LNCaP clone FGC (cell line): ENCODE measurements at regions not wholly inside any gene's neighbourhood (a gene's known extent, or its start where the extent isn't known, plus 50 kb on each side); places are given as distances from the start of the nearest gene placed in this dataset.

Experiments
- DNase-seq: peaks from one replicate; pipeline ENCODE4 v3.0.0-alpha.2; 2011; ENCODE audit warnings: low read depth
- H3K4me3 ChIP-seq: 2 replicates; pipeline ENCODE4 v1.5.1; 2011; ENCODE audit warnings: mild to moderate bottlenecking, low read depth, low read length, control low read depth
- TF ChIP-seq, protein P1 (sequence below): IDR thresholded peaks from 2 replicates; pipeline ENCODE4 v1.5.1; 2012; ENCODE audit warnings: mild to moderate bottlenecking; ENCODE audit not compliant: control insufficient read depth, insufficient read depth; ENCODE audit errors: extremely low read depth

DNA sequence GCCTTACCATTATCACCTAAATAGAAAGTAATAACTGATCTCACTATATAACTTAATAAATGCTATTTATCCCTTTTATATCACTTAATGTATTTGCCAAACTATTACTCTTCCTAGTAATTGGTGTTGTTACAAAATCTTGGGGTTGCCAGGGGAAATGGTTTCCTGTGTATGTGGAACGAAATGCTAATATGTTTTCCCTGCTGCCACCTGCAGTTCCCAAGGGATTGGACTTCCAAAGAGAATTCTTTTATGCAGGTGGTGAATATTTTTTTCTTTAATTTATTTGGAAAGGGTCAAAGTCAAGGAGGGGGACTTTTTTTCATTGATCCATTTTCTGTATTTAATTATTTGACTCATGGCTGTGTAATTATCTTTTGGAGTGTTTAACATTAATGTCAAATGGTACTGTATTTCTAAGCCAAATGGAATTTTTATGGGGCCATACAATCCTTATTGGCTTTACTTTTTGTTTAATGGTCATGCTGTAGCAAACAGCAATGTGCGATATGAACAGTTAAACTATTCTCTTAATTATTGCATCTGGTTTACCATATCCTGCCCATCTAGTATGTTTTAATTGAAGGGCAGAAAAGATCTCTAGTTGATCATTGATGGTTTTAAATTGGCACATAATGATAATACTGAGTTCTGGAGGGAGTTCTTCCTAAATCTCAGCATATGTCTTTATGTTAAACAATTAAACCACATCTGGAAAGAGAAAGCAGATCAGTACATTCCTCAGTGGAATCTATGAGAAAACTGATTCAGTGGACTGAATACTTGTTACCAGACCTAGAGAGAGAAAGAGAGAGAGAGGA is 486.3 kb downstream of the TTLL7 start:
- TF ChIP-seq, protein P1, sequence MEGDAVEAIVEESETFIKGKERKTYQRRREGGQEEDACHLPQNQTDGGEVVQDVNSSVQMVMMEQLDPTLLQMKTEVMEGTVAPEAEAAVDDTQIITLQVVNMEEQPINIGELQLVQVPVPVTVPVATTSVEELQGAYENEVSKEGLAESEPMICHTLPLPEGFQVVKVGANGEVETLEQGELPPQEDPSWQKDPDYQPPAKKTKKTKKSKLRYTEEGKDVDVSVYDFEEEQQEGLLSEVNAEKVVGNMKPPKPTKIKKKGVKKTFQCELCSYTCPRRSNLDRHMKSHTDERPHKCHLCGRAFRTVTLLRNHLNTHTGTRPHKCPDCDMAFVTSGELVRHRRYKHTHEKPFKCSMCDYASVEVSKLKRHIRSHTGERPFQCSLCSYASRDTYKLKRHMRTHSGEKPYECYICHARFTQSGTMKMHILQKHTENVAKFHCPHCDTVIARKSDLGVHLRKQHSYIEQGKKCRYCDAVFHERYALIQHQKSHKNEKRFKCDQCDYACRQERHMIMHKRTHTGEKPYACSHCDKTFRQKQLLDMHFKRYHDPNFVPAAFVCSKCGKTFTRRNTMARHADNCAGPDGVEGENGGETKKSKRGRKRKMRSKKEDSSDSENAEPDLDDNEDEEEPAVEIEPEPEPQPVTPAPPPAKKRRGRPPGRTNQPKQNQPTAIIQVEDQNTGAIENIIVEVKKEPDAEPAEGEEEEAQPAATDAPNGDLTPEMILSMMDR = no peak
- DNase-seq = no peak
- no peak overlapping the region for H3K4me3 ChIP-seq

DNA sequence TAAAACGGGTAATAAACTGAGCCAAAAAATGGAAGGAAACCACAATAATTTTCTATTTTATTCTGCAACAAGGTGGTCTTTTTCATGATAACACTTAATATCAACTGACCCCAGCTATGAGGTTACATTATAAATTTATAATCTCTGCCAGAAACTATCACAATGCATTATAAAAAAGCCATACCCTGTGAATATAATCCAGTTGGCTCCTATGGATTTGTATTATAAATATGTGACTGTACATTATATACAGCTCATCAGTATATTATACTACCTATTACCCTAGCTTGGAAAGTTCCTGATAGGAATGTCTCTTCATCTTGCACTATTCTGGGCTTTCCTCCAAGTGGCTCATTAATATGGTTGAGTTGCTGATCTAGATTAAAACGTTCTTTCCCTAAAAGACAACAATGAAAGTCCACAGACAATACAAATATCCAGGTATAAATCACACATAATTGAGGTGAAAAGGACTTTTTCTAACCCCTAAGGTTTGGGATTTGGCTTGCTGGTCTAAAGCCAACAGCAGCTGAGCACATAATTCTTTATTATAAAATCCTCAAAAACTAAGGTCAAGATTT is 487.7 kb downstream of the TTLL7 start:
- no peak overlapping the region for H3K4me3 ChIP-seq
- TF ChIP-seq, protein P1 = no peak
- DNase-seq = peak; percentile 83

DNA sequence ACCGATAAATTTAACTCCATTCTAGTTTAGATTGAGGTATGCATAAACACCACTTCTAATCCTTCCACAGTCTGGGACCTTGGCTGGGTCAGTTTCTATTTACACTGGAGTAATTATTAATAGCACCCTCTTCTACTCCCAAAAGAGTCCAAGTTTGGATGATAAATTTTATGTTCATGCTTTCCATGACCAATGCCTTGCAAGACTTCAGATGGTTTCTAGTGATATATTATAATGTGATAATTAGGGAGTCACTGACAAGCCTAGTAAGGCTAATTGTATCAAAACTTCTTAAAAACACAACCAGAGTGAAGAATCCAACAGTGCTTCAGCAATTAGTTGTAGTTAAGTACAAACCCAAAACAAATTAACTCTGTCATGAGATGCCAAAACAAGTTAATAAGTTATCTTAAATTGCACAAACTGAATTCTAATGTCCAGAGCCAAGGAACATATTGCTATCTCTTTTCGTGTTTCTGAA is 489.6 kb downstream of the TTLL7 start:
- no peak for DNase-seq
- H3K4me3 ChIP-seq = no peak overlapping the region

DNA sequence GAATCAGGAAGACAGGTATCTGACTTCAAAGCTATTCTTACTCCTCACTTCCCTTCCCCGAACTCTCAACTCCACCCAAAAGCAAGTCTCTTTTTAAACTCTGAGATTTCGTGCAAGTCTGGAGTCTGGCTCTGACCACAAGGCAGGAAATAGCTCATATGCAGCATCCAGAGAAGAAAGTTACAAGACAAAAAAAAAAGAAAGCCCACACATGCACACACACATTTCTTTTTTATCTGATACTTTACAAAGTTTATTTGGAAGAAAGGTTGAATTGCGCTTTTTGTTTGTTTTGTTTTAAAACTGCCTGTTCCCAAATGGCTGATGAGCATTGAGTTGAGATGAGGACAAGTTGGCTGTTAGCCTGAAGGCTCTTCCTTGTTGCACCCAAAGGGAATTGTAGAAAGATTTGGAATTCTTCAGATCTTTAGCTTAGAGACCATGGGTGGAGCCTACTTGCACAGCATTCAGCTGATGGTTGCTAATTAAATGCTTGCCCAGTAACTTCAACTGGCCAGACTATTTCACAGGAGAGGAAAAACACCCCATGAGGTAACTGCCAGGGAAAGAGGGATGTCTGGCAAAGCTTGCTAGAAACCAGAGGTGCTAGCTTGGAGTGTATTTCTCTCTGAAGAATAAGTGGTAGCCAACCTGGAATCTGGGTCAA is 490.3 kb downstream of the TTLL7 start:
- TF ChIP-seq, protein P1 = no peak
- H3K4me3 ChIP-seq = no peak overlapping the region
- no peak for DNase-seq

More for the DNA sequence above, 489.6 kb downstream of the TTLL7 start:
- TF ChIP-seq, protein P1 = no peak

DNA sequence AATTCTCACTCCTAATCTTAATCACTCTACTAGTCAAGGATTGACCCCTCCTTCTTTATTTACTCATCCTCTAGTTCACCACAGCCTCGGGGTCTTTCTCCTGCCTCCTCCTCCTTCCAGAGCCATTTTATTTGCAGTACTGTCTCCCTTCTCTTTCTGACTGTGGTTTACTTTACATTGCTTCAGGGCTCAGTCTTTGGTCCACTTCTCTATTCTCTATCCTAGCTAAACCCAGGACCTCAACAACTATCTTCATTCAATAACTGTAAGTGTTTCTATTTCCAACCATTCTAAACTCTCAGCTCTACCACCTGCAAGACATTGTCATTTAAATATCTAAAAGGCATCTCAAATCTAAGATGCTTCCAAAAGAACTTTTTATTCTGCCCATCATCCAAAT is 493.8 kb downstream of the TTLL7 start:
- H3K4me3 ChIP-seq = no peak overlapping the region
- no peak for DNase-seq
- TF ChIP-seq, protein P1 = no peak

DNA sequence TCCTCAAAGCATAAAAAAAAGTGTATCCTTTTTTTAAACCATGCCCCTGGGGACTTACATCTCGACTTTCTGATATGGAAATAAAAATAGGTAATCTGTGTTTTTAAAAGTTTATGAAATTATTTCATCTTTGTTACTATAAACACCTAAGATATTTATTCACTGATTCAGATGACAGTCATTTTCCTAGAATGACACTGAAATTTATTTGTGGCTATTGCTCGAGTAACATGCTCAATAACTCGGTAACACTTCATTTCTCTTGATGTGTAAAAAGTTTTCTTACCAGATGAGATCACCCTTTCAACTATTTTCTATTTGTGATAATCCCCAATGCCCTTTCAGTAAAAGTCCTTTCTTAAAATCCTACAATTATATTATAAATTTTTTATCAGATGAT is 495.8 kb downstream of the TTLL7 start:
- H3K4me3 ChIP-seq = no peak overlapping the region
- no peak for DNase-seq
- TF ChIP-seq, protein P1 = no peak
